K562 (cell line): ENCODE measurements at regions not wholly inside any gene's neighbourhood (a gene's known extent, or its start where the extent isn't known, plus 50 kb on each side); places are given as distances from the start of the nearest gene placed in this dataset.

Experiments
- ATAC-seq: fragments of 200-7000 bp; cut with Tn5 transposase; 3 replicates; pipeline ENCODE4 v1.9.1; 2020; ENCODE audit warnings: moderate library complexity
- BruUV-seq: library from RNA; stranded (reverse); fragments of 400-500 nt; replicated peaks from 2 replicates; lab custom pipeline; 2021; lab: Mats Ljungman, UMichigan
- CTCF ChIA-PET: fragments of 300-600 bp; formaldehyde crosslinking; extraction: SDS; loops from one replicate; lab custom pipeline; 2021; ENCODE audit warnings: low intra/inter-chr PET ratio; lab: Yijun Ruan, JAX
- POLR2A ChIA-PET: fragments of 300-600, 350-650 bp; sonication (Branson Sonifier 250); formaldehyde crosslinking; extraction: SDS; loops from one replicate; lab custom pipeline; 2021; ENCODE audit warnings: antibody characterized with exemption, inconsistent platforms; lab: Yijun Ruan, JAX
- DNase-seq, 4 experiments: peaks; one replicate each; pipeline versions ENCODE4 v3.0.0 to v3.0.0-alpha.2; 2011 to 2018; ENCODE audit warnings: low spot score in 3 of 4, mixed read lengths in 3 of 4; ENCODE audit errors: extremely low read depth in 1 of 4
- FAIRE-seq: peaks from 2 replicates; lab custom pipeline; 2011; peaks lifted over from hg19 to GRCh38; lab: Jason Lieb, UNC
- H2AFZ ChIP-seq: 2 replicates; pipeline ENCODE4 v1.6.0; 2011; ENCODE audit warnings: low read depth, low read length, control low read depth, inconsistent platforms
- H3K27ac ChIP-seq: fragments of 200-600 bp; 3 replicates; pipeline ENCODE4 v1.8.0; 2011; ENCODE audit warnings: low read depth, mild to moderate bottlenecking, control low read depth, inconsistent platforms, low read length, moderate library complexity, mixed read lengths; ENCODE audit errors: extremely low read depth
- H3K27me3 ChIP-seq, 2 experiments: fragments of 300-600 bp in 1 of 2; 2 replicates in 1 of 2; 3 replicates in 1 of 2; pipeline versions ENCODE4 v1.6.0 to v1.8.0; 2011; ENCODE audit warnings: inconsistent platforms in 2 of 2, low read length in 2 of 2, mild to moderate bottlenecking in 1 of 2, mixed read lengths in 1 of 2, moderate library complexity in 1 of 2; ENCODE audit not compliant: control insufficient read depth in 2 of 2, insufficient read depth in 2 of 2
- H3K36me3 ChIP-seq: fragments of 300-600 bp; 3 replicates; pipeline ENCODE4 v1.8.0; 2011; ENCODE audit warnings: mild to moderate bottlenecking, low read length, inconsistent platforms; ENCODE audit not compliant: control insufficient read depth, insufficient read depth
- H3K4me1 ChIP-seq, 2 experiments: fragments of 200-600 bp in 1 of 2; replicated peaks in 1 of 2; 2 replicates in 1 of 2; 3 replicates in 1 of 2; pipeline versions ENCODE4 v1.5.1 to v1.8.0; 2011; ENCODE audit warnings: inconsistent platforms in 2 of 2, low read length in 2 of 2, mild to moderate bottlenecking in 1 of 2, mixed read lengths in 1 of 2, moderate library complexity in 1 of 2; ENCODE audit not compliant: control insufficient read depth in 2 of 2, insufficient read depth in 2 of 2
- H3K4me2 ChIP-seq: 2 replicates; pipeline ENCODE4 v1.6.1; 2011; ENCODE audit warnings: low read length, control low read depth, inconsistent platforms, mixed read lengths; ENCODE audit not compliant: insufficient read depth
- H3K4me3 ChIP-seq: fragments of 200-600 bp; sonication (generic), shearing (Covaris generic); 2 replicates; pipeline ENCODE4 v1.5.1; 2016; ENCODE audit warnings: control low read depth, inconsistent platforms
- H3K79me2 ChIP-seq: fragments of 200-600 bp; 3 replicates; pipeline ENCODE4 v1.8.0; 2011; ENCODE audit warnings: low read length, inconsistent platforms; ENCODE audit not compliant: control insufficient read depth, insufficient read depth
- H3K9ac ChIP-seq, 2 experiments: 2 replicates each; pipeline versions ENCODE4 v1.6.0 to v1.6.1; 2011; ENCODE audit warnings: low read depth in 2 of 2, low read length in 2 of 2, control low read depth in 1 of 2, inconsistent platforms in 1 of 2, mild to moderate bottlenecking in 1 of 2, mixed read lengths in 1 of 2; ENCODE audit not compliant: insufficient read depth in 1 of 2
- H3K9me1 ChIP-seq: one replicate; pipeline ENCODE4 v1.6.0; 2011; ENCODE audit warnings: inconsistent platforms, mild to moderate bottlenecking, low read length, moderate library complexity; ENCODE audit not compliant: control insufficient read depth, insufficient read depth
- H3K9me3 ChIP-seq: replicated peaks from 2 replicates; pipeline ENCODE4 v1.5.1; 2011; ENCODE audit warnings: low read depth, low read length, inconsistent platforms; ENCODE audit not compliant: control insufficient read depth, insufficient read depth
- H4K20me1 ChIP-seq: replicated peaks from 2 replicates; pipeline ENCODE4 v1.6.1; 2011; ENCODE audit warnings: low read length, inconsistent platforms, mixed read lengths; ENCODE audit not compliant: control insufficient read depth, insufficient read depth
- ASH1L ChIP-seq: fragments of 450-650 bp; IDR thresholded peaks from 2 replicates; pipeline ENCODE4 v1.6.1; 2018; ENCODE audit warnings: borderline replicate concordance, mild to moderate bottlenecking, low read depth; ENCODE audit not compliant: partially characterized antibody
- DNMT1 ChIP-seq: fragments of 450-650 bp; IDR thresholded peaks from 2 replicates; pipeline ENCODE4 v1.6.1; 2016; ENCODE audit warnings: antibody characterized with exemption, mild to moderate bottlenecking
- EZH2 ChIP-seq: IDR thresholded peaks from 2 replicates; pipeline ENCODE4 v1.6.1; 2012; ENCODE audit warnings: low read depth, mild to moderate bottlenecking, inconsistent platforms, low read length, borderline replicate concordance
- HLTF ChIP-seq: fragments of 450-650 bp; IDR thresholded peaks from 2 replicates; pipeline ENCODE4 v1.6.1; 2016
- HNRNPLL ChIP-seq: fragments of 200-400 bp; formaldehyde crosslinking; IDR thresholded peaks from 2 replicates; pipeline ENCODE4 v1.6.1; 2017; ENCODE audit warnings: low read length, low read depth, mild to moderate bottlenecking; ENCODE audit not compliant: poor library complexity, severe bottlenecking
- HSF4 ChIP-seq: fragments of 250-450 bp; sonication (Bioruptor Pico); IDR thresholded peaks from 2 replicates; pipeline ENCODE4 v2.1.2; 2022; ENCODE audit warnings: mild to moderate bottlenecking, moderate library complexity, borderline replicate concordance
- IRF1 ChIP-seq: sonication (generic); formaldehyde crosslinking; IDR thresholded peaks from 2 replicates; pipeline ENCODE4 v1.8.0; 2022; ENCODE audit warnings: missing genetic modification reagents, mild to moderate bottlenecking, borderline replicate concordance
- KDM4B ChIP-seq, 2 experiments: fragments of 450-650 bp in 1 of 2; sonication (generic) in 1 of 2; IDR thresholded peaks; 2 replicates each; pipeline ENCODE4 v1.6.1; 2016 to 2017; ENCODE audit warnings: borderline replicate concordance in 2 of 2, antibody characterized with exemption in 1 of 2, low read depth in 1 of 2, mild to moderate bottlenecking in 1 of 2
- KLF13 ChIP-seq: fragments of 450-650 bp; IDR thresholded peaks from 2 replicates; pipeline ENCODE4 v1.6.1; 2016; ENCODE audit warnings: missing genetic modification characterization, low read depth, mild to moderate bottlenecking, missing compliant biosample characterization, moderate library complexity, borderline replicate concordance
- NCOR1 ChIP-seq: fragments of 450-650 bp; IDR thresholded peaks from 2 replicates; pipeline ENCODE4 v1.6.1; 2016; ENCODE audit warnings: mild to moderate bottlenecking, moderate library complexity
- PHTF2 ChIP-seq: fragments of 250-450 bp; sonication (Bioruptor Pico); IDR thresholded peaks from 2 replicates; pipeline ENCODE4 v1.5.0; 2021; ENCODE audit warnings: mild to moderate bottlenecking
- POLR2A ChIP-seq: fragments of 450-650 bp; conservative IDR thresholded peaks from 2 replicates; pipeline ENCODE4 v1.6.1; 2016
- RBM39 ChIP-seq: fragments of 200-400 bp; formaldehyde crosslinking; optimal IDR thresholded peaks from 2 replicates; pipeline ENCODE3; 2018; ENCODE audit warnings: low read depth, low read length
- SPI1 ChIP-seq: IDR thresholded peaks from 2 replicates; pipeline ENCODE4 v1.6.1; 2011; ENCODE audit warnings: low read depth, low read length, control low read depth, borderline replicate concordance
- XRCC4 ChIP-seq: IDR thresholded peaks from one replicate; pipeline ENCODE4 v1.6.1; 2011; ENCODE audit not compliant: insufficient read depth, insufficient read length; ENCODE audit errors: extremely low read depth
- ZFPM2 ChIP-seq: fragments of 250-450 bp; sonication (Bioruptor Pico); IDR thresholded peaks from 2 replicates; pipeline ENCODE4 v1.5.1; 2022; ENCODE audit warnings: mild to moderate bottlenecking
- ZNF398 ChIP-seq: fragments of 250-450 bp; sonication (Bioruptor Pico); IDR thresholded peaks from 2 replicates; pipeline ENCODE4 v1.8.0; 2021; ENCODE audit warnings: moderate library complexity, mild to moderate bottlenecking, inconsistent platforms
- ZNF445 ChIP-seq: fragments of 250-450 bp; sonication (Bioruptor Pico); IDR thresholded peaks from 2 replicates; pipeline ENCODE4 v1.4.0; 2020; ENCODE audit warnings: low read depth, mild to moderate bottlenecking, moderate library complexity
- ZNF639 ChIP-seq, 2 experiments: fragments of 200-800 bp in 1 of 2; sonication (Bioruptor generic) in 1 of 2; sonication (generic) in 1 of 2; formaldehyde crosslinking in 1 of 2; IDR thresholded peaks in 1 of 2; conservative IDR thresholded peaks in 1 of 2; 2 replicates each; pipeline versions ENCODE4 v1.5.0 to v1.6.1; 2016 to 2020; ENCODE audit warnings: missing compliant biosample characterization in 1 of 2, missing genetic modification characterization in 1 of 2, missing genetic modification reagents in 1 of 2
- in situ Hi-C: fragments of 300-500 bp; cut with MboI; formaldehyde crosslinking; loops from 4 replicates; pipeline ENCODE4 v1.15.0; 2018; ENCODE audit warnings: inconsistent platforms, mixed read lengths
- intact Hi-C: fragments of 100-400 bp; cut with micrococcal nuclease; formaldehyde crosslinking; loops from 2 replicates; pipeline ENCODE4 v1.14.2; 2022

- FAIRE-seq (no peak), ATAC-seq (no peak)
- intact Hi-C loops (no loop called here), in situ Hi-C loops (no loop called here)
- ChIA-PET CTCF (no interaction called here), POLR2A (interaction anchor here (0.6 kb wide), 1 partner anchor 466 kb away, joined by 3 read pairs; no protein-coding TSS in a partner anchor)
- Histone ChIP-seq H3K27ac (no peak overlapping the region), H3K4me2 (no peak overlapping the region), H3K9me1 (no peaks in the 10 kb centered on the region), H3K9me3 (no peaks in the 10 kb centered on the region; the same call in 1 of the 2 replicates), H4K20me1 (no peaks in the 10 kb centered on the region), H3K27me3 (no peaks in the 10 kb centered on the region), H3K4me3 (no peak overlapping the region), H3K4me1 (no peaks in the 10 kb centered on the region)
- no TSS peak for BruUV-seq
- TF ChIP-seq XRCC4 (no peak), KDM4B (IDR thresholded peaks at IDR 0.05; ENCODE audit: borderline replicate concordance in 2 of 2, low read depth in 1 of 2) (no peak), PHTF2 (no peak), IRF1 (CRISPR knock-in tag) (no peak), KLF13 (tag) (no peak), HNRNPLL (no peak), ZNF639 (CRISPR knock-in tag; conservative IDR thresholded peaks at IDR 0.05 in 1 of 2, IDR thresholded peaks at IDR 0.05 in 1 of 2) (no peak), EZH2 (no peak), NCOR1 (no peak), ZFPM2 (no peak), RBM39 (no peak), ASH1L (no peak), HSF4 (CRISPR knock-in tag) (no peak), POLR2A (no peak), SPI1 (no peak), HLTF (no peak), DNMT1 (no peak), ZNF398 (no peak), ZNF445 (CRISPR knock-in tag) (no peak)
- TF ChIP-seq, all 486 proteins: peak for 0
- no peak overlapping the region for H2AFZ ChIP-seq
- no peak overlapping the region for H3K9ac ChIP-seq
- H3K79me2 ChIP-seq, result no peaks in the 10 kb centered on the region
- no peak for DNase-seq
- H3K36me3 ChIP-seq, result no peaks in the 10 kb centered on the region
These were observed 879.3 kb downstream of the ROBO2 start for GRCh38 chr3:77919244-77919643.
